Endothelial cell of umbilical vein (primary cell): ENCODE measurements at regions not wholly inside any gene's neighbourhood (a gene's known extent, or its start where the extent isn't known, plus 50 kb on each side); places are given as distances from the start of the nearest gene placed in this dataset.

Experiments
- EZH2 ChIP-seq: IDR thresholded peaks from 2 replicates; pipeline ENCODE4 v1.6.1; 2012; ENCODE audit warnings: borderline replicate concordance, low read depth, mild to moderate bottlenecking, moderate library complexity, low read length, inconsistent platforms; ENCODE audit not compliant: severe bottlenecking
- FOS ChIP-seq: IDR thresholded peaks from 2 replicates; pipeline ENCODE4 v1.6.1; 2011; ENCODE audit warnings: mild to moderate bottlenecking, low read length, moderate library complexity, borderline replicate concordance; ENCODE audit not compliant: insufficient read depth
- GATA2 ChIP-seq: IDR thresholded peaks from 2 replicates; pipeline ENCODE4 v1.7.0; 2011; ENCODE audit warnings: low read depth, mild to moderate bottlenecking, moderate library complexity, mixed read lengths, low read length; ENCODE audit not compliant: insufficient read length, insufficient read depth
- JUN ChIP-seq: IDR thresholded peaks from 2 replicates; pipeline ENCODE4 v1.6.1; 2011; ENCODE audit warnings: borderline replicate concordance, low read depth; ENCODE audit not compliant: insufficient read length, insufficient read depth
- MYC ChIP-seq: IDR thresholded peaks from one replicate; pipeline ENCODE4 v1.6.1; 2011; ENCODE audit warnings: mild to moderate bottlenecking, low read depth, low read length
- POLR2A ChIP-seq: IDR thresholded peaks from 2 replicates; pipeline ENCODE4 v1.6.1; 2012; ENCODE audit warnings: low read depth, mild to moderate bottlenecking, control low read depth, low read length
- POLR2AphosphoS5 ChIP-seq: IDR thresholded peaks from 2 replicates; pipeline ENCODE4 v1.6.1; 2012; ENCODE audit warnings: low read depth, mild to moderate bottlenecking, control low read depth, low read length, moderate library complexity; ENCODE audit not compliant: insufficient read depth
- TF ChIP-seq, protein P1 (sequence below), 2 donors: IDR thresholded peaks; 1 replicate in 1 of 2; 2 replicates in 1 of 2; pipeline ENCODE4 v1.5.1; 2011; ENCODE audit warnings: low read length in 2 of 2, mild to moderate bottlenecking in 2 of 2, moderate library complexity in 2 of 2, control low read depth in 1 of 2, inconsistent platforms in 1 of 2, low read depth in 1 of 2; ENCODE audit not compliant: insufficient read depth in 1 of 2; ENCODE audit errors: extremely low read depth in 1 of 2
- TF ChIP-seq, protein P2 (sequence below): IDR thresholded peaks from 2 replicates; pipeline ENCODE4 v1.6.1; 2011; ENCODE audit not compliant: insufficient read depth, insufficient read length

DNA sequence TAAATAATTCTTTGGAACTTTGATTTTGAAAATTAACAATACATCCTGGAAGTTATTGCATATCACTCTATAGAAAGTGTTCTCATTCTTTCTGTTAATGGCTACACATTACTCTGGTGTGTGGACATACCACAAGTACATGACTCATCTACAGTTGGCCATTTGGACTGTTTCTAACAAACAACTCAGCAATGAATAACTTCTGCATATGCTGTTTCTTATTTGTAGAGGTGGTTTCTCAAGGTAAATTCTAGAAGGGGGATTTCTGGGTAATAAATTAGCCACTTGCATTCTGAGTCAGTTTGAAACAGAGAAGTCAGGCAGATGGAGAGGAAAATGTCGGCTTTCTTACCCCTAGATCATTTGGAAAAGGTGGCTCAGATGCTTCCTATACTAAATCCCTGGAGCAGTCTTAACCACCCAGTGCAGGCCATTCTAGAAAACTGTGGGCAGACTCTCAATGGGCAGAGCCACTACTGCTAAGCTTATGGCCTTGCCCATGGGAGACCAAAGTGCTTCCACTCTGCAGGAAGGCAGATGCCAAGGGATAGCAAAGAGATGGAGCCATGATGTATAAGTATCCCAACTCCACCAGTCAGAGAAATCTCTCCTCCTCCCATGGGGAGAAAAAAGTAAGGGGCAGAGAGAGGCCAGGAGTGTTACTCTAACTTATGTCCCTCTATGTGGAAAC is 194.0 kb upstream of the PLPP4 start:
- TF ChIP-seq, protein P1, sequence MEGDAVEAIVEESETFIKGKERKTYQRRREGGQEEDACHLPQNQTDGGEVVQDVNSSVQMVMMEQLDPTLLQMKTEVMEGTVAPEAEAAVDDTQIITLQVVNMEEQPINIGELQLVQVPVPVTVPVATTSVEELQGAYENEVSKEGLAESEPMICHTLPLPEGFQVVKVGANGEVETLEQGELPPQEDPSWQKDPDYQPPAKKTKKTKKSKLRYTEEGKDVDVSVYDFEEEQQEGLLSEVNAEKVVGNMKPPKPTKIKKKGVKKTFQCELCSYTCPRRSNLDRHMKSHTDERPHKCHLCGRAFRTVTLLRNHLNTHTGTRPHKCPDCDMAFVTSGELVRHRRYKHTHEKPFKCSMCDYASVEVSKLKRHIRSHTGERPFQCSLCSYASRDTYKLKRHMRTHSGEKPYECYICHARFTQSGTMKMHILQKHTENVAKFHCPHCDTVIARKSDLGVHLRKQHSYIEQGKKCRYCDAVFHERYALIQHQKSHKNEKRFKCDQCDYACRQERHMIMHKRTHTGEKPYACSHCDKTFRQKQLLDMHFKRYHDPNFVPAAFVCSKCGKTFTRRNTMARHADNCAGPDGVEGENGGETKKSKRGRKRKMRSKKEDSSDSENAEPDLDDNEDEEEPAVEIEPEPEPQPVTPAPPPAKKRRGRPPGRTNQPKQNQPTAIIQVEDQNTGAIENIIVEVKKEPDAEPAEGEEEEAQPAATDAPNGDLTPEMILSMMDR (IDR thresholded peaks at IDR 0.05; ENCODE audit: extremely low read depth in 1 of 2, insufficient read depth in 1 of 2, low read depth in 1 of 2, low read length in 2 of 2) = no peak
- TF ChIP-seq POLR2A (no peak), POLR2AphosphoS5 (no peak), EZH2 (no peak), JUN (no peak), MYC (no peak), FOS (no peak), GATA2 (no peak)
- TF ChIP-seq, protein P2, sequence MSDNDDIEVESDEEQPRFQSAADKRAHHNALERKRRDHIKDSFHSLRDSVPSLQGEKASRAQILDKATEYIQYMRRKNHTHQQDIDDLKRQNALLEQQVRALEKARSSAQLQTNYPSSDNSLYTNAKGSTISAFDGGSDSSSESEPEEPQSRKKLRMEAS = no peak
